A673 (cell line): ENCODE measurements at regions not wholly inside any gene's neighbourhood (a gene's known extent, or its start where the extent isn't known, plus 50 kb on each side); places are given as distances from the start of the nearest gene placed in this dataset.

Experiments used
- CTCF ChIP-seq: fragments of 300-800, 200-600 bp; sonication (generic); conservative IDR thresholded peaks from 2 replicates; pipeline ENCODE4 v1.5.1; 2017; ENCODE audit warnings: low read depth, mild to moderate bottlenecking, antibody characterized with exemption, low read length, moderate library complexity, mixed read lengths
- EZH2 ChIP-seq: fragments of 200-600 bp; sonication (generic); IDR thresholded peaks from 2 replicates; pipeline ENCODE4 v1.6.1; 2017; ENCODE audit warnings: borderline replicate concordance, low read depth, mild to moderate bottlenecking, mixed read lengths, antibody characterized with exemption, low read length; ENCODE audit not compliant: poor library complexity, severe bottlenecking

GRCh38 chr6:41446907-41447545, 99.2 kb upstream of the FOXP4 start:
- no peak for TF ChIP-seq CTCF
- TF ChIP-seq EZH2, result no peak
